ENCODE measurements at regions not wholly inside any gene's neighbourhood (a gene's known extent, or its start where the extent isn't known, plus 50 kb on each side); places are given as distances from the start of the nearest gene placed in this dataset.
"Not testable (repeated sequence)": the region's sequence is repeated elsewhere in the genome, so short reads cannot be mapped to it uniquely, and the experiment has no call there.

DNA sequence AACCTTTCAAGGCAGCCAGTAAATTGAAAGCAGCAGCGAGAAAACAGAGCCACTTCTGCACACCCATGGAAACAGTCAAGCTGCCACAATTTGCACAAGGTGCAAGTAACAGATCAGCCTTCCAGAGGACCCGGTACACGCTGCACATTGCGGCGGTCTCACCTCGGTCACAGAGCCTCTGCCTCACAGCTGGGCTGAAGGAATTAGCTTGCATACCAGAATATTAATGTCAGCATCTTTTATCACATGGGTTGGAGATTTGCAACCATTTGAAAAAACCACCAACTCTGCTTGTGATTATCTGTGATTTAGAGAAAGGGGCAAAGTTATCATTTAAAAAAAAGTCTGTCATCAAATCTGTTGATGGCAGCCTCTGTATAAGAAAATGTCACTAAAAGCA, 330.5 kb upstream of the TCF4 start:
- DNase-seq, result no peak

DNA sequence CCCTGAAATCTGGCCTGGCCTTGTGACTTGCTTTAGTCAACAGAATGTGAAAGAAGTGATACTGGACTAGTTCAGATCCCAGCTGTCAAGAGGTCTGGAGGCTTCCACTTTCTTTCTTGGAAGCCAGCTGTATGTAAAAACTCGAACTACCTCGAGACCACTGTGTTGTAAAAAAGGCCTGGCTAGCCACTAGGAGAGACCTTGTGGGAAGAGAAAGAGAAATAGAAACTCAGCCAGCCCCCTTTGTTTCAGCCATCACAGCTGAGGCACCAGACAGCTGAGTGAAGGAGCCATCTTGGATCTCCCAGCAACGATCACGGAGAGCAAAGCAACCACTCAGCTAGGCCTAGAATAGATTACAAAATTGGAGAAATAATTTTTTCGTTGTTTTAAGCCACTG, 324.9 kb upstream of the TCF4 start:
- no peak for DNase-seq

DNA sequence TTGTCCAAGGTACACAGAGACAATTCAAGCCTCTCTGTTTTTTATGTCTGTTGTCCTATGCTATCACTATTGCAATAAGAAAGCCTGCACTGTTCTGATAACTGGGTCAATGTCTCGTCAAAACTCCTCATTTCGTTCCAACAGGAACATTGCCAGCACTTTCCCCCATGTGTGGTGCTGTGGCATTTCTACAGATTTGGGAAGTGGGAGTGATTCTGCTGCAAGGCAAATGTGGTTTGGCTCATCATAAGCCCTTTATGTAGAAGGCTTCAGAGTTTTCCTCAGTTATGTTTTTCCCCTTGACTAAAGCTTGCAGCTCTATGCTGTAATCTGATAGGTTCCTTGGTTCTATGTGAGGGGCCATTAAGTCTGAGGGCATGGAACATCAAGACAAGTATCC, 324.1 kb upstream of the TCF4 start:
- no peak for DNase-seq

DNA sequence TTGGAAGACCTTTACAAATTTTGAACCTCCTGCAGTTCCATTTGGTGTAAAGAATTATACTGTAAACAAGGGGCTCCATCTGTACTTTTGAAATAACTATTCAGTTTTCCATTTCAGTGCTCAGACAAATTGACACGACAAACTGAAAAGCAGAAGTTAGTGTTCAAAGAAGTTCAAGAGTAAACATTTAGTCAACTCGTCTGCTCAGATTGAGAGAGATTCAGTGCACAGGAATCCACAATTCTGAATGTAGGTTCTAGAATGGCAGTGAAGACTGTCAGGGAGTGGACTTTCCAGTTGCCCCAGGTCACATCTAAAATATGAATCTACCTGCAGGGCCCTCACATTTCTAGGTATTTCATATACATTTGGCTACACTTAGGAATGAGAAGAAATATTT, 322.3 kb upstream of the TCF4 start:
- no peak for DNase-seq

DNA sequence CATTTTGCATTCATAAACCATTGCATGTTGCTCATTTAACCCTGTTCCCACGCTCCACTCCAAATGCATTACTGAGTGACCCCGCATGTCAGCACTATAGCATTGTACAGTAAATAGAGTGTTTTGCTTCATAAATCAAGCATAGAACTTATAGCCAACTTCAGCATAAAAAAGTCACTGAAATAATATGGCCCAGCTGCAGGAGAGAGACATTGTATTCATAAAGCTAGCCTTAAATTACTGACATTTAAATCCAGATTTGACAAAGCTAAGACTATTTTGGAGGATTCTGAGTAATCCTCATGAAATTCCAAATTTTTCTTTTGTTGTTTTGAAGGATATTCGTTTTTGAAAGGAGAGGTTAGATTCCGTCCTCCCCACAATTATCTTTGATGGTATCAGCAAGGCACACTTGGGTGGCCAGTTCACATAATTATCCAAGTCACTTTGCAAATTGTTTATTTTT, 320.9 kb upstream of the TCF4 start:
- DNase-seq, result no peak

DNA sequence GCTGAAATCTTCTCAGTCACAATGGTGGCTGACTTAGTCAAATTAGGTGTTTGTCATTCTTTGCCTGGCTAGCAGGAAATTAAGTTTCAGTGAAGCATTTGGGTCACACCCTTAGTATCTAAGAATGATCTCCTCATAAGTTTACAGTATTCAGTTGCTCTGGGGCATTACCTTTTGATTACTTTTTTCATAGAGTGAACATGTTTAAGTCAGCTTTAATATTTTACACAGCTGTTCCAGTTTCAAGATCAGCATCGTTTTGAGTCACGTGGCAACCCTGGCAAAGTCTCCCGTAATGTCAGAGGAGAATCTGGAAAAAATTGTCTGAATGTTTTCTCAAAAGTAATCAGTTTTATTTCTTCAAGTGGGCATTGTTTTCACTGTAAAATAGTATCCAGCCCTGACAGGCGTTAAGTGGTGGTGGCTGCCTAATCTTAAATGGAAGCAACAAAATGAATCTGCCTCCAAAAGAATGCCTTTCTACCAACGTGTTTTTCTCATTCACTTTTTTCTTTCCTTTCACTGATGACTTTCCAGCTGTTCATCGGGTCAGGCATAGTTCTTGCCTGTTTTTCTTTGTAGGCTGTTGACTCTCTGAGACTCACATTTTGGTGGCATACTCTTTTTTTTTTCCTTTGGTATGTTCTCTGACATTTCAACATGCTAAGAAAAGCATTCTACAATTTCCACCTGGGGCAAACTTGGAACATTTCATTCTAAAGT, 319.6 kb upstream of the TCF4 start:
- DNase-seq, result peak; percentile 61

DNA sequence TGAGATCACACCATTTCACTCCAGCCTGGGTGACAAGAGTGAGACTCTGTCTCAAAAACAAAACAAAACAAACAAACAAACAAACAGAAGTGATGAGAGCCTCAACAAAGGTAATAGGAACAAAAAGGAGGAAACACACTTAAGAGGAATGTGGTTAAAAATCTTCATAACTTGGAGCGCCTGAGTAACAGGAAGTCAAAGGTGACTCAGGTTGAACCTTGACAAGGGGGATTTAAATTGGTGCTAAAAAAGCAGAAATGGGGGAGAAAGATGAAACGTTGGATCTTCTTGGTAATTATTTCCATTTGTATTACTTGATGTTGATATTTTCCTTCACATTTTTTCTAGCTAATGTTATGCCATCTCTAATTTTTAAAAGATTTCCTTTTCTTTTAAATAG, 318.5 kb upstream of the TCF4 start:
- DNase-seq, result no peak

DNA sequence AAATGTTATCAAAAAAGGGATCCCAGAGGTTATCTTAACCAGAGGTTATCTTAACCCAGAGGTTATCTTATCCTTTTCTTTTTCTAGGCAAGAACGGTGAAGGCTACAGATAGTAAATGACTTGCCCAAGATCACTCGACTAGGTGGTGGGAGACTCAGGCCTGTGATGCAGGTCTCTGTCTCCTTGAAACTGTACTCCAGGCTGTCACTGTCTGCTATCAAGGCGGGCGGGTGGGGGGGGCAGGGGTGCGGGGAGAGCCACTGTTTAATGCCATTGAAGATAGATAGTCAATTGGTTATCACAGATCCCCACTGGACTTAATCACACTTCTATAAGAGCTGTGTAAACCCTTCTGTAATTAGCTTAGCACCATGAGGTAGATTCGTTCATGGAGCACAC, 315.9 kb upstream of the TCF4 start:
- DNase-seq, result no peak

DNA sequence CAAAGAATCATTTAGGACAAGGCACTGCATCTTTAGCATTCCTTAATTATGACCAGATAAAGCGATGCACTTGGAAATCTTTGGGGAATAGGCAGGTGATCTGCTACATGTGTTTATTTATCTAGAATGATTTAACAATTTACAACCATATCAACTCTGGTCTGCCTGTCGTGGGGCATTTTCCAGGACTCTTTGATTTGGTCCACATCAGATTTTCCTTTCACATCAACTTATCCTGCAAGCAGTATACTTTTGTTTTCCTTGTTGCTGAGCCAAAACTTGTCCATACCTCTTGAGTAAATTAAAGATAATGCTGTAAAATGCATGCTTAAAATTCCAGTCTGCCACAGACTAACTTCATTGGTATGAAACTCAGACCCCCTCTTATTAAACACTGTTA, 312.4 kb upstream of the TCF4 start:
- no peak for DNase-seq

DNA sequence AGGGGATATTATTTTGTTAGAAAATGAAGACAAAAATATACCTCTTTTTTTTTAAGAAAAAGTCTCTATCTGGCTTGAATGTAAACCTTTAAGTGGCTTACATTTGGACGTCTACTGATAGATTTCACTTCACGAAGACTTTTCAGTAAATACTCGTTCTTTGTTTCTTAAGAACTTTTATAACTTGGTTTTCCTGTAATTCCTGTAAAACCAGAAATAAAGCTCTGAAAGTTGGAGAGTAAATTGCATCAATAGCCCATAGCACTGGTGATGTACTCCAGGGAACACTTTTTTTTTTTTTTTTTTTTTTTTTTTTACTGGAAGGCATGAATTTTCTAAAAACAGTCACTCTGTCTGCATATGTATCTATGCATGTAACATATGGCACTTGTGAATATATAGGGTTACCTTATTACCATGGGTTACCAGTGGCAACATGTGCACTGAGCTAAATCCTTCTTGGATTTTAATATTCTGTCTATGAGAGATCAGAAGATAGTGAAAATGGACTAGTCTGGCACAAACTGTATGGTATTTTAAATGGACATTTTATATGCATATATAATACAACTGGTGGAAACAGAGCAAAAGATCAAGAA, 309.2 kb upstream of the TCF4 start:
- DNase-seq, result no peak

DNA sequence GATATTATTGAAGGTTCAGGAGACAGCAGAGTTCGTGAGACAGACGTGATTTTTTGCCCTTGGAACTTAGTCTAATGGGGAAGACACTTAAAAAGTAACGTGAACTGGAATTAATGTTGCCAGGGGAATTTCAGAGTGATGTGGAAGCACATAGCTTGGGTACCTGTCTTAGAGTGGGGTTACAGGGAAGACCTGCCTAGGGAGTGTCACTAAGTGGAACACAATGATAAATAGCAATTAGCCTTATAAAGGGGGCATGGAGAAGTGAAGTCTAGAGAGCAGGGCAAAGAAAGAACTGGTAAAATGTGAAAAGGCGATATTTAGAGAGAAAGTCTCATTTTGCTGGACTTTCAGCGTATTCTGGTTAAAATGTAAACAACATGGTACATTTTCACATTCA, 306.0 kb upstream of the TCF4 start:
- no peak for DNase-seq

DNA sequence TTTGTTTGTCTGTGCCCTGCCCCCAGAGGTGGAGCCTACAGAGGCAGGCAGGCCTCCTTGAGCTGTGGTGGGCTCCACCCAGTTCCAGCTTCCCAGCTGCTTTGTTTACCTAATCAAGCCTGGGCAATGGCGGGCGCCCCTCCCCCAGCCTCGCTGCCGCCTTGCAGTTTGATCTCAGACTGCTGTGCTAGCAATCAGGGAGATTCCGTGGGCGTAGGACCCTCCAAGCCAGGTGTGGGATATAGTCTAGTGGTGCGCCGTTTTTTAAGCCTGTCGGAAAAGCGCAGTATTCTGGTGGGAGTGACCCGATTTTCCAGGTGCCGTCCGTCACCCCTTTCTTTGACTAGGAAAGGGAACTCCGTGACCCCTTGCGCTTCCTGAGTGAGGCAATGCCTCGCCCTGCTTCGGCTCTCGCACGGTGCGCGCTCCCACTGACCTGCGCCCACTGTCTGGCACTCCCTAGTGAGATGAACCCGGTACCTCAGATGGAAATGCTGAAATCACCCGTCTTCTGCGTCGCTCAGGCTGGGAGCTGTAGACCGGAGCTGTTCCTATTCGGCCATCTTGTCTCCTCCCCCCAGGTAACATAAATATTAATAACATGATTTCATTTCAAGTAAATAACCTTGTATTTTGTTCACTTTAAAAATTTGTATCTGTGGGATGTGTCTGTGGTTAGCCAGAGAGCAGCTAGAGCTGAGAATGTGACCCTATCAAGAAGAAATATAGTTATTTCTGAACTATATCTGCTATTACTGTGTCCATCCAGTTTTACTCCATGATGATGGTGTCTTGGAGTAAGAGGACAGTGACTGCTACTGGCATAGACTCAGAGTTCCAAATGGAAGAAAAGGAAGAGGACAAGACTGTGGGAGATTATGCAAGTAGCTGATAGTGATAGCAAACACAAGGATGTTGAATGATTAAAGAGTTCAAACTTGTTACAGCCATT, 305.1 kb upstream of the TCF4 start:
- not testable (repeated sequence) for DNase-seq

DNA sequence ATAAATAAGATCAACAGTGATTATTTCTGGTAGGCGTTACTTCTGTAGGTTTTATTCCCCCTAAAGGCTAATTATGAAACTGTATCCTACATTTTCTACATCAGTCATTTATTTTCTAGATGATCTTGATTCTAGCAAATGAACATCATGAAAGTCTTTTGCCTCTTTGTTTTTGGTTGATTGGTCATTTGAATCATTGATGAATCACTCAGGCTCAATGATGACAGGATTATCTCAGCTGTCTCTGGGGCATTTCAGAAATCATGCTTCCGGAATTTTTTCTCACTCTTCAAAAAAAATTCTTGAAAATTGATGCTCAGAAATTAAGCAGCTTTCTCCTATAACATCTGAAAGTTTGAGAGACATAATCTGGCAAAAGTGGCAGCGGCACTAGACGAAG, 298.9 kb upstream of the TCF4 start:
- no peak for DNase-seq

DNA sequence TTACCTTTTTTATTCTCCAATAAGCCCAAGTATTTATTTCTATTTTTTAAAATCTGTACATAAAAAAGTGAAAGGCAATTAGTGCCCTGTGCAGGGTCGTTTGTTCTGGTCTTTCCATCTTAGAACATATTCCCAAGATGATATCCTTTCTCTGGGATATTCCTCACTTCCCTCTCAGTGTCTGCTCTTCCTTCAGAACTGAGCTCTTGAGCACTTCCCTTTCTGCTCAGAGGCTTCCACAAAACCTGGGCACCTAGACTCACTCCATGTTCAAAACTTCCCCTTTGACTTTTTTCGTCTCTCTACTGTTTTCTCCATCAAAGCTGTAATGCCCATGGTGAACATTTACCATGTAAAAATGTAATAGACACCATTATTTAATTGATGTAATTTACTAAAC, 296.5 kb upstream of the TCF4 start:
- no peak for DNase-seq

DNA sequence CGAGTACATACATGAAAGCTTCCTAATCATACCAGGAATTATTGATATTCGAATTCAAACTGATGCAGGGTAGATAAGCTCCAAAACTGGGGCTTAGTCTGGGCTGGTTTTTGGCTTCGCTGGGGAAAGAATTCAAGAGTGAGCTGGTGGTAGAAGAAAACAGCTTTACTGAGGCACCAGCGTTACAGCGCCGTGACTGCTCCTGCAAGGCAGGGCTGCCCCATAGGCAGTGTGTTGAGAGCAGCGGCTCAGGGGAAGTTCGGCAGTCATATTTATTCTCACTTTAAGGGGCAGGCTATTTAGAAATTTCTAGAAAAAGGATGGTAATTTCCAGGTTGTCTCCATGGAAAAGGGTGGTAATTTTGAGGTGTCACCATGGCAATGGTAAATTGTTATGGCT, 292.6 kb upstream of the TCF4 start:
- no peak for DNase-seq

DNA sequence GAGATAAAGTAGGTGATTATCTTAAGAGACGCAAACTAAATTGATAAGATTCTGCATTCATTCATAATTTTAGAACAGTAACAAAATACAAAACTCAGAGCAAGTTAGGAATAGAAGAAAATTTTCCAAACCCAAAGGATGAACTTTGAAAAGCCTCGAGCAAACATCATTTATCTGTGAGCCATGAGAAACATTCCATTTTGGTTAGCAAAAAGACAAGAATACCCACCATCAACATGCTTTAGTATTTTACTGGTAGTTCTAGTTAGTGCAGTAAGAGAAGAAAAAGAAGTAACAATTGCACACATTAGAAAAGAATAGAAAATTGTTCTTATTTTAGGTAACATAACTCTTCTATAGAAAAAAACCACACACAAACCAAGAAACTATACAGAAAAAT, 291.3 kb upstream of the TCF4 start:
- no peak for DNase-seq

DNA sequence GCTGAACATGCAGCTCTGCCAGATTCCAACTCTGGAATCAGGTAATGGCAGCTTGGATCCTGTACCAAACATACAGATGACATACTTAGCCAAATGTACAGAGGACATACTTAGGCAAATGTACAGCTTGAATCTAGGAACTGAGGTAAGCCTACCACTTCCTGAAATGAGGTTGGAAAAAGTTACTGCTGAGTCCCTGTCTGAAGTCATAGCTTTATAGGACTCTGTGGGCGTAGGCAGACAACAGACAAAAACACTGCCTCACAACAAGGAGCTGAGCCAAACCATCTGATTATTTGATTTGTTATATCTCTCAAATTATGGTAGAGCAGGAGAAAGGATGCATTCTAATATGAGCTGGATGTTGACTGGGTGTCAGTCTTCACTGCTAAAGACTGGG, 290.2 kb upstream of the TCF4 start:
- no peak for DNase-seq

DNA sequence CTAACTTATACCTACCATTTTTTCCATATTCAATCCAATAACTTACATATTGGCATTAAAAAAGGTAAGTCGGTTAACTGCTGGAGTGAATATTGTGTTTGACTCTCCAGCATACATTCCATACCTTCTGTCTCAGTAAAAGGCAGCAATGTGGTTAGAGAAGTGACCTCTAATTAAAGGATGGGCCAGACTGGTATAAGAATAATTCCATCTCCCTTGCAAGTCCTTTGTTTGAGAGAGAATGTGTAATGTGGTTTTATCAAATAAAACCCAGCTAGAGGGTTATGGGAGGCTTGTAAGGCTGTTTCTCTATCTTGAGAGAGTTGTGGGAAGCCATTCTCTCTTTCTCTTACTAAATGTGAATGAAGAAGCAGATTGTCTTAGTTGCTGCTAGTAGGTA, 289.3 kb upstream of the TCF4 start:
- no peak for DNase-seq

DNA sequence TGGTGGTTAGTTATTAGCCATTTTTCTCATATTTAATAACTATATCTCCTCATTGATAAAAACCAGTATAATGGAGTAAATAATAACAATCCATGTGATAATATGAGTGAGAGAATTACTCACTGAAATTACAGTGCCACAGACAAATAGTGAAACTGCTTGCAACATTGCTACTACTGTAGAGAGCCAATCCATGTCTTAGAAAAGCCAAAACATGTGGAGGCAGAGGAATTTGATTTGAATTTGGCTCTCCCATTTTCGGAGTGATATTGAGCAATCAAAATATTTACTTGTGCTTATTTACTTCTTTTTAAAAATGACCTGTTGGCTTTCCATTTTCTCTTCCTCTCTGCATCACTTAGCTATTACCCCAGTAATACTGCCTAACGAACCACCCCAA, 288.3 kb upstream of the TCF4 start:
- no peak for DNase-seq

DNA sequence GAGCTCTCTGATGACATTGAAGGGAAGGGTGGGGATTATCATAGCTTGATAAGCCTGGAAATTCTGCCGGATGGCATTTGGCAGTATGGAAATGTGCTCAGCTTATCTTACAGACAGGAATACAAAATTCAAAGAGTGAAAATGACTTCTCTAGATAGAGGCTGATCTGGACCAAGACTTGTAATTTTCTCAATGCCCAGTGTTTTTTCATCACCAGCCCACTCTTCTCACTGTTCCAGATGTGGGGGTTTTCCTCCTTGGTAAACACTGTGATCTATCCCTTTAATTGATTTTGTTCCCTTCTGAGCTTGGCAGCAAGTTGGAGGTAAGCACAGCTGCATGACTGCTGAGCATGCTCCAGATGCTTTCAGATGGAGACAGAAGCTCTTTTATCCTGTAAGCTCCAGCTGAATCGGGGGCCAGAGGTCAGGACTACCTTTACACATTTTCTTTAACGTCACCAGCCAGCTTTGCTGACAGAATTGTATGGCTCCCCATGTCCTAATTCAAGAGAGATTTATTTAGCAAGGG, 287.4 kb upstream of the TCF4 start:
- peak; percentile 51 for DNase-seq

DNA sequence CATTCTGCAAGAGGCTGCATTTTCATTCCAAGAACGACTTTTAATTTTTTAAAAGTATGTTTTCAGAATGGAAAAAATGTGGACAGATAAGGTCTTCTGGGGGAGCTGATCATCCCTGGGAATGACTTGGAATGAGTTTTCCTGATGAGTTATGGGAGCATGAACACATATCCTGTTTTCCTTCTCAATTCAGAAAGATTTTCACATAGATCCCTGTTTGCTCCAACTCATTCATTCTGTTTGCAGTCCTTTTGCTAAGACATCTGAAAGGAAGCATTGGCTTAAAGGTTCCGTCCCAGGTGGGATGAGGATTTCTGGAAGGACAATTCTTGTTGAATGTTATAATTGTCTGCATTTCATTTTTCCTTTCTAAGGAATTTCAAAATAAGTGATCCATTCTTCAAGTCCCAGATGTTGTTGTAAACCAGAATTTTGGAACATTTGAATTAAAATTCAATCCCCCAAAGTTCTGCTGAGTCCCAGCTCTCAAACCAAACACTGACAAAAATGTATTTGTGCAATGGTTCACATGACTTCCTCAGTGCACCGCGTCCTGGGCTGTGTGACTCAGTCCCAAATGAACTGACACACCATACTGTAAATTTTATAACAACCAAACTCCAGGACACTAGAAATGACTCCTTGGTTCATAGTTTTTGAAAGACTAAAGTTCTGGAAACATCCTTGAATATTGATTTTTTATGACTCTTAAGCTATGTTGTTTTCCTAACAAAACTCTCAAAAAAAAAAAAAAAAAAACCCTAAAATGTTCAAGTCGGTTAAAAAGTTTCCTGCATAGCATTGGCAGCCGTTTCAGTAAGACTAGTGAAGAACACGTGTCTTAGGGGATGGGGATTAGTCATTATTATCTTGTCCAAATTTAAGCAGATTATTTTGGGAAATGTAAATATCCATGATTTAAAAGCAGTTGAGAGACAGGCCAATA, 281.8 kb upstream of the TCF4 start:
- DNase-seq, result no peak

DNA sequence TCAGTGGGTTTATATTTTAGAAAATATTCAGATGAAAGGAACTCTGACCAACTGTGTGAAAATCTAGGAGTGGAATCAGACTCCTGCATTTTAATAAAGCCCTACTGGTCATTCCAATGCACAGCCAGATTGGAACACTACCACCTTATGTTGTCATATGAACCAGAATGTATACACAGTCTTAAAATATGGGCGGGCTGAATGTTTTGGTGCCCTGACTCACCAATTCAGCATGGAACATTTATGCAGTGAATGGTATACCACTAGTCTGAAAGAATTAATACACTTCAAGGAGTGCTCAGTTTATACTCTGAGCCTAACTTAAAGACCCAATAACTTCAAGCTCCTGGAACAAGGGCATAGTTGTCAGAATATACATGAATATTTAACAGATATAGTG, 280.9 kb upstream of the TCF4 start:
- DNase-seq, result no peak
